Vagina (tissue), 2 donors: ENCODE measurements at regions not wholly inside any gene's neighbourhood (a gene's known extent, or its start where the extent isn't known, plus 50 kb on each side); places are given as distances from the start of the nearest gene placed in this dataset.

Experiments used
- DNase-seq, 2 donors: peaks; one replicate each; pipeline ENCODE4 v3.0.0-alpha.2; 2017; ENCODE audit errors: extremely low spot score in 2 of 2
- H3K27ac ChIP-seq: fragments of 200-600 bp; sonication (generic); one replicate; pipeline ENCODE4 v1.5.1; 2019
- H3K27me3 ChIP-seq: fragments of 200-600 bp; sonication (generic); one replicate; pipeline ENCODE4 v1.5.1; 2019
- H3K36me3 ChIP-seq, 2 donors: fragments of 200-600 bp; sonication (generic); one replicate each; pipeline ENCODE4 v1.5.1; 2017 to 2019
- H3K4me1 ChIP-seq: fragments of 200-600 bp; sonication (generic); one replicate; pipeline ENCODE4 v1.5.1; 2019
- H3K4me3 ChIP-seq, 2 donors: fragments of 200-600 bp; sonication (generic); 1 replicate in 1 of 2; 2 replicates in 1 of 2; pipeline ENCODE4 v1.5.1; 2016 to 2019
- H3K9me3 ChIP-seq: fragments of 200-600 bp; sonication (generic); one replicate; pipeline ENCODE4 v1.5.1; 2019
- POLR2A ChIP-seq, 2 donors: fragments of 450-650 bp; IDR thresholded peaks; one replicate each; pipeline ENCODE4 v1.6.1; 2017; ENCODE audit warnings: antibody characterized with exemption in 2 of 2, mild to moderate bottlenecking in 2 of 2, moderate library complexity in 2 of 2
- POLR2AphosphoS5 ChIP-seq, 2 donors: sonication (generic); formaldehyde crosslinking; IDR thresholded peaks; one replicate each; pipeline ENCODE4 v1.9.0; 2017; ENCODE audit warnings: antibody characterized with exemption in 2 of 2, mild to moderate bottlenecking in 2 of 2, low read depth in 1 of 2; ENCODE audit not compliant: insufficient read depth in 1 of 2
- intact Hi-C: fragments of 100-400 bp; cut with DNase I; formaldehyde crosslinking; loops from one replicate; pipeline ENCODE4 v1.15.1; 2023
- TF ChIP-seq, protein P1 (sequence below), 3 experiments: fragments of 450-650 bp in 2 of 3; fragments of 200-600 bp in 1 of 3; sonication (generic) in 1 of 3; IDR thresholded peaks; one replicate each; pipeline ENCODE4 v1.5.1; 2017 to 2019; ENCODE audit warnings: antibody characterized with exemption in 3 of 3, mild to moderate bottlenecking in 2 of 3, moderate library complexity in 2 of 3

DNA sequence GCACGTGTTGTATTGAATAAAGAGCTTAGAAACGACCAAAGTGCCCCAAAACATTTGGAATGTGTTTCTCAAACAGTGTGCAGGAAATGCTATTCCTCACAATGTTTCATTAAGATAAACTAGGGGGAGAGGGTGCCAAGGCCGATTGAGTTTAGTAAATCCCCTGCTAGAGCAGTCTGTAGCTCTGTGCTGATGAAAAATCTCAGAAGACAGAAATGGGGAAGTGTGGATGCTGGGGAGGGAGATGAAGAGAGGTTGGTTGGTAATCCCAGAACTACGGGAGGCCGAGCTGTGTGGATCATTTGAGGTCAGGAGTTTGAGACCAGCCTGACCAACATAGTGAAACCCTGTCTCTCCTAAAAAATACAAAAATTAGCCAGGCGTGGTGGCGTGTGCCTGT lies 121.2 kb downstream of the FOXB1 start:
- no peak for DNase-seq
- TF ChIP-seq, protein P1, sequence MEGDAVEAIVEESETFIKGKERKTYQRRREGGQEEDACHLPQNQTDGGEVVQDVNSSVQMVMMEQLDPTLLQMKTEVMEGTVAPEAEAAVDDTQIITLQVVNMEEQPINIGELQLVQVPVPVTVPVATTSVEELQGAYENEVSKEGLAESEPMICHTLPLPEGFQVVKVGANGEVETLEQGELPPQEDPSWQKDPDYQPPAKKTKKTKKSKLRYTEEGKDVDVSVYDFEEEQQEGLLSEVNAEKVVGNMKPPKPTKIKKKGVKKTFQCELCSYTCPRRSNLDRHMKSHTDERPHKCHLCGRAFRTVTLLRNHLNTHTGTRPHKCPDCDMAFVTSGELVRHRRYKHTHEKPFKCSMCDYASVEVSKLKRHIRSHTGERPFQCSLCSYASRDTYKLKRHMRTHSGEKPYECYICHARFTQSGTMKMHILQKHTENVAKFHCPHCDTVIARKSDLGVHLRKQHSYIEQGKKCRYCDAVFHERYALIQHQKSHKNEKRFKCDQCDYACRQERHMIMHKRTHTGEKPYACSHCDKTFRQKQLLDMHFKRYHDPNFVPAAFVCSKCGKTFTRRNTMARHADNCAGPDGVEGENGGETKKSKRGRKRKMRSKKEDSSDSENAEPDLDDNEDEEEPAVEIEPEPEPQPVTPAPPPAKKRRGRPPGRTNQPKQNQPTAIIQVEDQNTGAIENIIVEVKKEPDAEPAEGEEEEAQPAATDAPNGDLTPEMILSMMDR (IDR thresholded peaks at IDR 0.05), result no peak
- TF ChIP-seq POLR2A (IDR thresholded peaks at IDR 0.05), result no peak
- no peak for TF ChIP-seq POLR2AphosphoS5 (IDR thresholded peaks at IDR 0.05; ENCODE audit: insufficient read depth in 1 of 2, low read depth in 1 of 2)
- no peaks in the 10 kb centered on the region for H3K36me3 ChIP-seq

DNA sequence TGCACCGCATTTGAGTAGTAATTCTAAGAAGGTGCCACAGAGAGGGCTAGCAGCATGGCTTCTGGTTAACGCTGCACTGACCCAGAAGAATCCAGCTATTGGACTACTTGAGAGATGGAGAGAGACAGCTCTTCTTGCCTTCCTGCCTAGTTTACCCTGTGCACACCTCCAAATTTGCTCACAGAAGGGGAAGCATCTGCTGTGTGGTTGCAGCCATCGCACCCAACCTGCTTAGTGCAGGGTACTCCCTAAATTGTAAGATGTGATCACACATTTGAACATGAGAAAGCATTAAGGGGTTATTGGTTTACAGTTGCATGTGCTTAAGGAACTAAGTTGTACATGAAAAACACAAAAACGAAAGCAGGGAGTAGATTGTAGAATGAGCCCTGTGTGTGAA lies 122.1 kb downstream of the FOXB1 start:
- Histone ChIP-seq H3K4me1 (peaks cover 8% of the 10 kb centered on the region), H3K9me3 (no peaks in the 10 kb centered on the region), H3K4me3 (no peak overlapping the region), H3K27ac (no peak overlapping the region), H3K36me3 (no peaks in the 10 kb centered on the region), H3K27me3 (no peaks in the 10 kb centered on the region)
- no peak for DNase-seq
- intact Hi-C loops, result no loop called here
- no peak for TF ChIP-seq POLR2AphosphoS5 (IDR thresholded peaks at IDR 0.05; ENCODE audit: insufficient read depth in 1 of 2, low read depth in 1 of 2)
- no peak for TF ChIP-seq POLR2A (IDR thresholded peaks at IDR 0.05)
- TF ChIP-seq, protein P1 (IDR thresholded peaks at IDR 0.05), result no peak

More for the DNA sequence above, 121.2 kb downstream of the FOXB1 start:
- Histone ChIP-seq H3K4me1 (peaks cover 8% of the 10 kb centered on the region), H3K9me3 (no peaks in the 10 kb centered on the region), H3K4me3 (no peak overlapping the region), H3K27me3 (no peaks in the 10 kb centered on the region), H3K27ac (no peak overlapping the region)
- intact Hi-C loops, result no loop called here

DNA sequence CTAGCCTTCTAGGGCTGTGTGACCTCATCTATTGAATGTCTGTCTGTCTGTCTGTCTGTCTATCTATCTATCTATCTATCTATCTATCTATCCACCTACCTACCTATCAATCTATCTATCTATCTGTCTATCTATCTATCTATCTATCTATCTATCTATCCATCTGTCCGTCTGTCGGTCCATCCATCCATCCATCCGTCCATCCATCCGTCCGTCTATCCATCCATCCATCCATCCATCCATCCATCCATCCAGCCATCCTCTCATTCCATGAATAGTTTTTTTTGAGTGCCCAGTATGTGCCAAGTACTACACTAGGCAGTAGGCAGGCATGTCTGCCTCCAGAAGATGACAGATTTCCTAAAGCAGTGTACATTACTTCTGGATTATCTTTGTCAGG lies 122.5 kb downstream of the FOXB1 start:
- TF ChIP-seq POLR2AphosphoS5 (IDR thresholded peaks at IDR 0.05; ENCODE audit: insufficient read depth in 1 of 2, low read depth in 1 of 2) (no peak), POLR2A (IDR thresholded peaks at IDR 0.05) (no peak)
- TF ChIP-seq, protein P1 (IDR thresholded peaks at IDR 0.05), result no peak
- intact Hi-C loops, result no loop called here
- no peaks in the 10 kb centered on the region for H3K36me3 ChIP-seq
- no peak overlapping the region for H3K4me3 ChIP-seq
- H3K27me3 ChIP-seq, result no peaks in the 10 kb centered on the region
- H3K4me1 ChIP-seq, result peaks cover 8% of the 10 kb centered on the region
- no peak overlapping the region for H3K27ac ChIP-seq
- DNase-seq, result no peak
- no peaks in the 10 kb centered on the region for H3K9me3 ChIP-seq

DNA sequence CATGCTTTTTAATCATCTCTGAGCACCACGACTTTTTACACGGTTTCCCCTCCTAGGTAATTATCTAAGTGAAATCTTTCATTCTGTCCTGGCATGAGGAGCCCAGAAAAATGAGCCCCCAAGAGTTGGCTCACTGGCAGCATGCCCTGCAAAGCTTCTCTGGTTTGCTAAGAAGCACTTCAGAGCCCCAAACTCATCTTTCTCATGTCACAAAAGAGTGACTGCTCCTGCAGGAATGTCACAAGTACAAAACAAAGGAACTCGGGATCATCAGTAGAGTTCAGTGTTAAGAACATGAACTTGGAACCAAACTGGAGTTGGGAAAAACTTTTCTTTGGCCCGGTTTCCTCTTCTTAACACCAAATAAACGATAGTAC lies 123.9 kb downstream of the FOXB1 start:
- DNase-seq, result no peak
- intact Hi-C loops, result no loop called here

DNA sequence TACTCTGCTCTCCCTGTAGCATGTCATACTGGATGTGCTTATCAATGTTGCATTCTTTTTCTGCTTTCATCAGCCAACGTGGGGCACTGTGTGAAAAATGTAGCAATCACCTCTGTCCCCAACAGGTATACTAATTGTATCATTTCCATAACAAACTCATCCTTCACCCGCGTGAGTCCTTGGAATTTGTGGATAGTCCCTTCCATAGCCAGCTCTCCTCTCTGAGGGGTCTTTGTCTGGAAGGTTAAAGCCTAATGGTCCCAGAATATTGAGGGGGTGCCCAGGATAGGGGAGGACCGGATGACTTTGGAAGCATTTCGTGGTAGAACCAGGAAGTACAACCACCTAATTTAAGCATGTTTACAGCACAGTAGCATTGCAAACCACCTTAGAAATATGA lies 124.6 kb downstream of the FOXB1 start:
- intact Hi-C loops, result no loop called here
- peaks cover 8% of the 10 kb centered on the region for H3K4me1 ChIP-seq
- TF ChIP-seq, protein P1 (IDR thresholded peaks at IDR 0.05), result no peak
- TF ChIP-seq POLR2AphosphoS5 (IDR thresholded peaks at IDR 0.05; ENCODE audit: insufficient read depth in 1 of 2, low read depth in 1 of 2) (no peak), POLR2A (IDR thresholded peaks at IDR 0.05) (no peak)

More for the DNA sequence above, 123.9 kb downstream of the FOXB1 start:
- peak overlapping the region; percentile 74 for H3K27ac ChIP-seq
- peak overlapping the region; percentile 47 to 48 for H3K4me3 ChIP-seq
- TF ChIP-seq, protein P1 (IDR thresholded peaks at IDR 0.05), result no peak
- TF ChIP-seq POLR2A (IDR thresholded peaks at IDR 0.05) (no peak), POLR2AphosphoS5 (IDR thresholded peaks at IDR 0.05; ENCODE audit: insufficient read depth in 1 of 2, low read depth in 1 of 2) (no peak)
- peaks cover 8% of the 10 kb centered on the region for H3K4me1 ChIP-seq
- no peaks in the 10 kb centered on the region for H3K36me3 ChIP-seq
- no peaks in the 10 kb centered on the region for H3K9me3 ChIP-seq
- no peaks in the 10 kb centered on the region for H3K27me3 ChIP-seq

More for the DNA sequence above, 124.6 kb downstream of the FOXB1 start:
- H3K27ac ChIP-seq, result no peak overlapping the region
- H3K36me3 ChIP-seq, result no peaks in the 10 kb centered on the region
- H3K9me3 ChIP-seq, result no peaks in the 10 kb centered on the region
- H3K27me3 ChIP-seq, result no peaks in the 10 kb centered on the region
- DNase-seq, result no peak
- no peak overlapping the region for H3K4me3 ChIP-seq
